CD4-positive, alpha-beta T cell (primary cell): ENCODE measurements at regions not wholly inside any gene's neighbourhood (a gene's known extent, or its start where the extent isn't known, plus 50 kb on each side); places are given as distances from the start of the nearest gene placed in this dataset.

Source experiments
- ATAC-seq: fragments of 200-7000 bp; cut with Tn5 transposase; one replicate; pipeline ENCODE4 v1.10.0; 2022; ENCODE audit warnings: mild to moderate bottlenecking; ENCODE audit not compliant: poor library complexity
- CTCF ChIA-PET: fragments of 350-600 bp; sonication (Branson Sonifier 250); formaldehyde crosslinking; loops from one replicate; lab custom pipeline; 2021; ENCODE audit warnings: antibody characterized with exemption, inconsistent platforms; lab: Charles Lee
- POLR2A ChIA-PET: fragments of 350-600 bp; sonication (Branson Sonifier 250); formaldehyde crosslinking; loops from one replicate; lab custom pipeline; 2021; ENCODE audit warnings: antibody characterized with exemption, inconsistent platforms; lab: Charles Lee
- DNase-seq, 14 experiments: peaks; one replicate each; pipeline ENCODE4 v3.0.0-alpha.2; 2013 to 2020; ENCODE audit warnings: mixed read lengths in 2 of 14
- H3K27ac ChIP-seq, 2 donors: one replicate each; pipeline versions ENCODE4 v1.5.1 to v1.7.0; 2013; ENCODE audit warnings: low read length in 2 of 2, low read depth in 1 of 2, mild to moderate bottlenecking in 1 of 2
- H3K27me3 ChIP-seq, 2 experiments: 1 replicate in 1 of 2; 2 replicates in 1 of 2; pipeline versions ENCODE4 v1.6.1 to v1.7.0; 2013; ENCODE audit warnings: low read length in 2 of 2, control low read depth in 1 of 2, mild to moderate bottlenecking in 1 of 2, moderate library complexity in 1 of 2; ENCODE audit not compliant: insufficient read depth in 2 of 2, control insufficient read depth in 1 of 2
- H3K36me3 ChIP-seq: one replicate; pipeline ENCODE4 v1.6.1; 2013; ENCODE audit warnings: low read length, control low read depth; ENCODE audit not compliant: insufficient read depth
- H3K4me1 ChIP-seq: one replicate; pipeline ENCODE4 v1.6.1; 2013; ENCODE audit warnings: low read length, control low read depth; ENCODE audit not compliant: insufficient read depth
- H3K4me3 ChIP-seq: one replicate; pipeline ENCODE4 v1.5.1; 2013; ENCODE audit warnings: mild to moderate bottlenecking, low read length, moderate library complexity
- H3K9me3 ChIP-seq, 2 experiments: 1 replicate in 1 of 2; 2 replicates in 1 of 2; pipeline versions ENCODE4 v1.6.1 to v1.7.0; 2013; ENCODE audit warnings: low read length in 2 of 2, mild to moderate bottlenecking in 2 of 2, control low read depth in 1 of 2, moderate library complexity in 1 of 2; ENCODE audit not compliant: control insufficient read depth in 1 of 2, insufficient read depth in 1 of 2
- H3K27ac Mint-ChIP-seq: one replicate; pipeline ENCODE4 v1.8.0; 2020; ENCODE audit warnings: mixed read lengths
- H3K27me3 Mint-ChIP-seq: one replicate; pipeline ENCODE4 v1.8.0; 2021; ENCODE audit warnings: mixed read lengths
- H3K36me3 Mint-ChIP-seq: one replicate; pipeline ENCODE4 v1.8.0; 2021; ENCODE audit warnings: low read depth, mixed read lengths
- H3K4me1 Mint-ChIP-seq: one replicate; pipeline ENCODE4 v1.8.0; 2021; ENCODE audit warnings: low read depth, mixed read lengths
- H3K4me3 Mint-ChIP-seq: one replicate; pipeline ENCODE4 v1.8.0; 2020; ENCODE audit warnings: mild to moderate bottlenecking, mixed read lengths
- H3K9me3 Mint-ChIP-seq: one replicate; pipeline ENCODE4 v1.8.0; 2020; ENCODE audit warnings: mixed read lengths
- intact Hi-C, 2 experiments: fragments of 100-400 bp; cut with DNase I in 1 of 2; cut with micrococcal nuclease in 1 of 2; formaldehyde crosslinking; loops; one replicate each; pipeline versions ENCODE4 v1.15.1 to v1.9.0; 2023 to 2025; cut with DNase I, micrococcal nuclease
- TF ChIP-seq, protein P1 (sequence below): fragments of 200-600 bp; IDR thresholded peaks from one replicate; pipeline ENCODE4 v1.8.0; 2022; ENCODE audit warnings: antibody characterized with exemption, mild to moderate bottlenecking

DNA sequence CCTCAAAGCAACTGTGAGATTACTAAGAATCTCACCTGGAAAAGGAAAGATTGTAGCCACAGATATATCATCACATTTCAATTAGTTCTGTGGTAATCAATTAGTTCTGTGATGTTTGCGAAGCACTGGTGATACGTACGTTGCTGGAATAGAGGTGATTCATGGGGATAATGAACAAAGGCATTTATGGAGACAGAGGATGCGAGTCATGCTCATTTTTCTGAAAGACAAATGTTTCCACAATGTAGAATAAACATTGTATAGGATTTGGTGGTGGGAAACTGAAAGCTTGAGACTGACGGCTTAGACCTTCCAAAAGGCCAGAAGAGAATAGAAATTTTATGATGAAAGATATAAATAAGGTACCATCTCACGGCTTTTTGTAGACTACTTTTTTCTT lies 507.3 kb upstream of the TYRP1 start:
- H3K4me1 Mint-ChIP-seq, result no peaks in the 10 kb centered on the region
- no peak overlapping the region for H3K27ac ChIP-seq
- TF ChIP-seq, protein P1, sequence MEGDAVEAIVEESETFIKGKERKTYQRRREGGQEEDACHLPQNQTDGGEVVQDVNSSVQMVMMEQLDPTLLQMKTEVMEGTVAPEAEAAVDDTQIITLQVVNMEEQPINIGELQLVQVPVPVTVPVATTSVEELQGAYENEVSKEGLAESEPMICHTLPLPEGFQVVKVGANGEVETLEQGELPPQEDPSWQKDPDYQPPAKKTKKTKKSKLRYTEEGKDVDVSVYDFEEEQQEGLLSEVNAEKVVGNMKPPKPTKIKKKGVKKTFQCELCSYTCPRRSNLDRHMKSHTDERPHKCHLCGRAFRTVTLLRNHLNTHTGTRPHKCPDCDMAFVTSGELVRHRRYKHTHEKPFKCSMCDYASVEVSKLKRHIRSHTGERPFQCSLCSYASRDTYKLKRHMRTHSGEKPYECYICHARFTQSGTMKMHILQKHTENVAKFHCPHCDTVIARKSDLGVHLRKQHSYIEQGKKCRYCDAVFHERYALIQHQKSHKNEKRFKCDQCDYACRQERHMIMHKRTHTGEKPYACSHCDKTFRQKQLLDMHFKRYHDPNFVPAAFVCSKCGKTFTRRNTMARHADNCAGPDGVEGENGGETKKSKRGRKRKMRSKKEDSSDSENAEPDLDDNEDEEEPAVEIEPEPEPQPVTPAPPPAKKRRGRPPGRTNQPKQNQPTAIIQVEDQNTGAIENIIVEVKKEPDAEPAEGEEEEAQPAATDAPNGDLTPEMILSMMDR, result no peak
- intact Hi-C loops, result no loop called here
- peaks cover 15% of the 10 kb centered on the region for H3K9me3 Mint-ChIP-seq
- ChIA-PET CTCF (no interaction called here), POLR2A (no interaction called here)
- no peaks in the 10 kb centered on the region for H3K27me3 ChIP-seq
- no peak for DNase-seq
- H3K4me3 ChIP-seq, result no peak overlapping the region
- H3K36me3 Mint-ChIP-seq, result no peaks in the 10 kb centered on the region
- no peaks in the 10 kb centered on the region for H3K4me1 ChIP-seq
- ATAC-seq, result no peak
- H3K27ac Mint-ChIP-seq, result no peak overlapping the region
- no peaks in the 10 kb centered on the region for H3K27me3 Mint-ChIP-seq
- H3K4me3 Mint-ChIP-seq, result no peak overlapping the region
- H3K9me3 ChIP-seq, result peaks cover 0 to 4% of the 10 kb centered on the region in 2 experiments
- no peaks in the 10 kb centered on the region for H3K36me3 ChIP-seq

- Histone ChIP-seq H3K4me3 (no peak overlapping the region), H3K27me3 (no peaks in the 10 kb centered on the region), H3K4me1 (no peaks in the 10 kb centered on the region), H3K27ac (no peak overlapping the region), H3K9me3 (peaks cover 4 to 11% of the 10 kb centered on the region in 2 experiments), H3K36me3 (no peaks in the 10 kb centered on the region)
- Mint-ChIP-seq H3K27me3 (no peaks in the 10 kb centered on the region), H3K4me3 (no peak overlapping the region), H3K9me3 (peaks cover 20% of the 10 kb centered on the region), H3K36me3 (no peaks in the 10 kb centered on the region), H3K4me1 (no peaks in the 10 kb centered on the region), H3K27ac (no peak overlapping the region)
- intact Hi-C loops, result no loop called here
- no peak for ATAC-seq
- CTCF ChIA-PET, result no interaction called here
- no peak for DNase-seq
- POLR2A ChIA-PET, result no interaction called here
- TF ChIP-seq, protein P1, result no peak
Measured at GRCh38 chr9:12191630-12192029, 501.6 kb upstream of the TYRP1 start.

- Histone ChIP-seq H3K36me3 (no peaks in the 10 kb centered on the region), H3K9me3 (peaks cover 4 to 11% of the 10 kb centered on the region in 2 experiments), H3K4me3 (no peak overlapping the region), H3K4me1 (no peaks in the 10 kb centered on the region), H3K27me3 (no peaks in the 10 kb centered on the region), H3K27ac (no peak overlapping the region)
- ATAC-seq (no peak), DNase-seq (no peak)
- intact Hi-C loops, result no loop called here
- TF ChIP-seq, protein P1, result no peak
- H3K27me3 Mint-ChIP-seq, result no peaks in the 10 kb centered on the region
- peaks cover 11% of the 10 kb centered on the region for H3K9me3 Mint-ChIP-seq
- H3K36me3 Mint-ChIP-seq, result no peaks in the 10 kb centered on the region
- CTCF ChIA-PET, result no interaction called here
- POLR2A ChIA-PET, result no interaction called here
- no peaks in the 10 kb centered on the region for H3K4me1 Mint-ChIP-seq
- H3K27ac Mint-ChIP-seq, result no peak overlapping the region
- no peak overlapping the region for H3K4me3 Mint-ChIP-seq
Measured at GRCh38 chr9:12194731-12195130, 498.5 kb upstream of the TYRP1 start.
